Left lung (tissue), 4 donors: ENCODE measurements at regions not wholly inside any gene's neighbourhood (a gene's known extent, or its start where the extent isn't known, plus 50 kb on each side); places are given as distances from the start of the nearest gene placed in this dataset.

Experiments used
- ATAC-seq: fragments of 200-7000 bp; cut with Tn5 transposase; one replicate; pipeline ENCODE4 v1.9.1; 2020; ENCODE audit warnings: moderate library complexity
- DNase-seq, 4 donors: peaks; one replicate each; pipeline ENCODE4 v3.0.0-alpha.2; 2013 to 2020
- H3K27ac ChIP-seq, 2 donors: fragments of 200-600 bp; sonication (generic) in 1 of 2; one replicate each; pipeline versions ENCODE4 v1.5.0 to v1.8.0; 2020 to 2021
- H3K27me3 ChIP-seq, 2 donors: fragments of 200-600 bp; sonication (generic) in 1 of 2; one replicate each; pipeline versions ENCODE4 v1.5.0 to v1.8.0; 2020 to 2021
- H3K36me3 ChIP-seq, 2 donors: fragments of 200-600 bp; sonication (generic) in 1 of 2; one replicate each; pipeline versions ENCODE4 v1.5.0 to v1.8.0; 2020 to 2021
- H3K4me1 ChIP-seq, 2 donors: fragments of 200-600 bp; one replicate each; pipeline ENCODE4 v1.8.0; 2021
- H3K4me3 ChIP-seq, 2 donors: fragments of 200-600 bp; sonication (generic) in 1 of 2; one replicate each; pipeline versions ENCODE4 v1.5.0 to v1.8.0; 2020 to 2021; ENCODE audit warnings: mild to moderate bottlenecking in 1 of 2
- H3K9me3 ChIP-seq, 2 donors: fragments of 200-600 bp; sonication (generic) in 1 of 2; one replicate each; pipeline versions ENCODE4 v1.5.0 to v1.8.0; 2020 to 2021
- intact Hi-C, 2 donors: fragments of 100-400 bp; cut with DNase I; formaldehyde crosslinking; loops; one replicate each; pipeline versions ENCODE4 v1.11.2 to v1.14.2; 2022
- TF ChIP-seq, protein P1 (sequence below), 2 donors: fragments of 200-600 bp; sonication (generic) in 1 of 2; IDR thresholded peaks; one replicate each; pipeline versions ENCODE4 v1.5.0 to v1.8.0; 2021; ENCODE audit warnings: antibody characterized with exemption in 2 of 2
- donor health status: DM: no; HTN: yes; CAD: no.
- donor health status: DM: no; HTN: no; CAD: no.

DNA sequence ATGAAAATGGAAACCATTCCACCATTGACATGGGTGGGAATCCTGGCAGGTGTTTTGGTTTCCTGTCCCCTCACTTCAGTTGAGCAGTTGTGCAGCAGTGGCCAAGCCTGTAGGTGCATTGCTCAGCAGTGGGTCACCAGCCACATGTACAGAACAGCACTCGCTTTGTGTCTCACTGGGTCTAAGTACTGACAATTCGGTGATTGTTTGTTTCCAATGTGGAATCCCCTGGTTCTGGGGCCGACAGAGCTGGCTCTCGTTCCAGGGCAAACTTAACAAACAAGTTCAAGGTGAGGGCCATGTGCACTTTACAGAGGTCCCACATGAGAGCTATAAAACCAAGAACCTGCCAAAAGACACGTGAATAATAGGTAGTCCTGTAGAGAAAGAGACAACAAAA, 54.1 kb upstream of the SPATA13 start:
- no peak for ATAC-seq
- Histone ChIP-seq H3K9me3 (no peaks in the 10 kb centered on the region), H3K27me3 (no peaks in the 10 kb centered on the region), H3K27ac (no peak overlapping the region), H3K36me3 (no peaks in the 10 kb centered on the region), H3K4me3 (no peak overlapping the region), H3K4me1 (no peaks in the 10 kb centered on the region)
- TF ChIP-seq, protein P1, sequence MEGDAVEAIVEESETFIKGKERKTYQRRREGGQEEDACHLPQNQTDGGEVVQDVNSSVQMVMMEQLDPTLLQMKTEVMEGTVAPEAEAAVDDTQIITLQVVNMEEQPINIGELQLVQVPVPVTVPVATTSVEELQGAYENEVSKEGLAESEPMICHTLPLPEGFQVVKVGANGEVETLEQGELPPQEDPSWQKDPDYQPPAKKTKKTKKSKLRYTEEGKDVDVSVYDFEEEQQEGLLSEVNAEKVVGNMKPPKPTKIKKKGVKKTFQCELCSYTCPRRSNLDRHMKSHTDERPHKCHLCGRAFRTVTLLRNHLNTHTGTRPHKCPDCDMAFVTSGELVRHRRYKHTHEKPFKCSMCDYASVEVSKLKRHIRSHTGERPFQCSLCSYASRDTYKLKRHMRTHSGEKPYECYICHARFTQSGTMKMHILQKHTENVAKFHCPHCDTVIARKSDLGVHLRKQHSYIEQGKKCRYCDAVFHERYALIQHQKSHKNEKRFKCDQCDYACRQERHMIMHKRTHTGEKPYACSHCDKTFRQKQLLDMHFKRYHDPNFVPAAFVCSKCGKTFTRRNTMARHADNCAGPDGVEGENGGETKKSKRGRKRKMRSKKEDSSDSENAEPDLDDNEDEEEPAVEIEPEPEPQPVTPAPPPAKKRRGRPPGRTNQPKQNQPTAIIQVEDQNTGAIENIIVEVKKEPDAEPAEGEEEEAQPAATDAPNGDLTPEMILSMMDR (IDR thresholded peaks at IDR 0.05): no peak
- intact Hi-C loops: no loop called here
- no peak for DNase-seq

DNA sequence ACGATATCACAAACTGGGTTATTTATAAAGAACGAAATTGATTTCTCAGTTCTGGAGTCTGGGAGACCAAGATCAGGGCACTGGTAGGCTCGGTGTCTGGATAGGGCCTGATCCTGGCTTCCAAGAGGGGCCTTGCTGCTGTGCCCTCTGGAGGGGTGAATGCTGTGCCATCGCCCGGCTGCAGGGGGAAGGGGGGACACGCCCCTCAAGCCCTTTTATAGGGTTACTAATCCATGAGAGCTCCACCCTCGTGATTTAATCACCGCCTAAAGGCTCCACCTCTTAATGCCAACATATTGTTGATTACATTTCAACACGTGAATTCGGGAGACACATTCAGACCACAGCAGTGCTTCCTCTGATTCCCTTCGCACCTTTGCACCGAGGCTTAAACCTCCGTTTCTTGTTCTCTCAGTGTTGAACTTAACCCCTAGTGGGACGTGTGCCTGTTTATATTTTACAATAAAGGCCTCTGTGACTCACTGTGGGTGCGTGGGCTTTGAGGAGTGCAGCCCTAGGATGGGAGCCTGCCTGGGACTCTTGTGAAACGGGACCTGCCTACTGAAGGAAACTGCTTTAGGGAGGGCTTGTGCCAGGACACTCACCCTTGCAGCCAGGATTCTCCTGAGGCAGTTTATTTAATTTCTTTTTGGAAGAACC, 52.4 kb upstream of the SPATA13 start:
- ATAC-seq: no peak
- intact Hi-C loops: no loop called here
- Histone ChIP-seq H3K27me3 (no peaks in the 10 kb centered on the region), H3K9me3 (no peaks in the 10 kb centered on the region), H3K36me3 (no peaks in the 10 kb centered on the region), H3K27ac (no peak overlapping the region), H3K4me1 (no peaks in the 10 kb centered on the region), H3K4me3 (no peak overlapping the region)
- TF ChIP-seq, protein P1 (IDR thresholded peaks at IDR 0.05): no peak
- no peak for DNase-seq

DNA sequence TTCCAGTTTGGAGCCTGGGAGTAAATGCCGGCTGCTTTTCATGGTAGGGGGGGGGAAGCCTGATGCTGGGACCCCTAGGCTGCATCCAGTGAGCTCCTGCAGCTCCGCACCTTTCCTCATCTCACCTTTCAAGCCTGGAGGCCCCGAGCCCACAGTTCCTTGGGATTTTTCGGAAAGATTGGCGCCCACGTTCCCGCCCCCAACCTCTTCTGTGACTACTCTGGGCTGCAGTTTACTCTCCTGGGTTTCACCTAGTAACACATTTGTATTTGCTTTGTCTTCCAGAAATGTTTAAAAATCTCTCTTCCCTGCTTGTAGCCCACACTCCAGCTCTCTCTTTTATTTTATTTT, 51.9 kb upstream of the SPATA13 start:
- intact Hi-C loops: no loop called here
- Histone ChIP-seq H3K4me1 (no peaks in the 10 kb centered on the region), H3K36me3 (no peaks in the 10 kb centered on the region), H3K4me3 (no peak overlapping the region), H3K27me3 (no peaks in the 10 kb centered on the region), H3K9me3 (no peaks in the 10 kb centered on the region), H3K27ac (no peak overlapping the region)
- ATAC-seq (no peak), DNase-seq (no peak)
- TF ChIP-seq, protein P1 (IDR thresholded peaks at IDR 0.05): no peak

DNA sequence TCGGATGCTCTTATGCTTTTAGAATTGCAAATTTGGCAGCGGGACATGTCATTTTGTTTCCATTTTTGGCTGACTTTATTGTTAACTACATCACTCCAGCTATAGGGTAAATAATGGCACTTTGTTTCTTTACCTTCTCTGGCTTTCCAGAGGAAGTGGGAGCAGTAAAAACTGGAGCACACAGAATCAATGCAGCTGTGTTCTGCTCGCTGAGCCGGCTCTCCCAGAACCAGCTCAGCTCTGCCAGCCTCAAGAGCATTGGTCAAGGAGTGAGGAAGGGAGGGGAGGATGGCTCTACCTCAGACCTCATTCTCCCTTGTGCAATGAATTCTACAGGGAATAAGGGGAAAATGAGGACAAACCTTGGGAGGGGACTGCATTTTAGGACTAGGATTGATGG, 50.5 kb upstream of the SPATA13 start:
- Histone ChIP-seq H3K27ac (no peak overlapping the region), H3K36me3 (no peaks in the 10 kb centered on the region), H3K9me3 (no peaks in the 10 kb centered on the region), H3K4me3 (no peak overlapping the region), H3K27me3 (no peaks in the 10 kb centered on the region), H3K4me1 (no peaks in the 10 kb centered on the region)
- intact Hi-C loops: no loop called here
- TF ChIP-seq, protein P1 (IDR thresholded peaks at IDR 0.05): no peak
- ATAC-seq (no peak), DNase-seq (peak in 1 of 4 donors; percentile 46)
